ENCODE measurements at regions not wholly inside any gene's neighbourhood (a gene's known extent, or its start where the extent isn't known, plus 50 kb on each side); places are given as distances from the start of the nearest gene placed in this dataset.

- Histone ChIP-seq H3K27ac (ENCODE audit: control insufficient read depth, insufficient read depth) (no peak overlapping the region), H4K20me1 (ENCODE audit: control insufficient read depth, insufficient read depth) (no peaks in the 10 kb centered on the region), H3K79me2 (ENCODE audit: control insufficient read depth, insufficient read depth, low read length) (no peaks in the 10 kb centered on the region), H3K9me3 (replicated peaks; ENCODE audit: control insufficient read depth, insufficient read depth, low read length) (no peaks in the 10 kb centered on the region), H3K4me3 (no peak overlapping the region), H2AFZ (ENCODE audit: control insufficient read depth, low read depth, low read length) (no peak overlapping the region), H3K4me1 (ENCODE audit: control insufficient read depth, insufficient read depth, low read length) (no peaks in the 10 kb centered on the region), H3K9ac (ENCODE audit: control insufficient read depth, insufficient read depth, low read length) (no peak overlapping the region), H3K27me3 (replicated peaks in 1 of 2; ENCODE audit: control insufficient read depth in 2 of 2, insufficient read depth in 2 of 2, low read length in 1 of 2) (no peaks in the 10 kb centered on the region; a peak in 1 of 4 replicates), H3K36me3 (ENCODE audit: control insufficient read depth in 2 of 2, insufficient read depth in 2 of 2, low read length in 1 of 2) (no peaks in the 10 kb centered on the region), H3K4me2 (ENCODE audit: control insufficient read depth, insufficient read depth) (no peak overlapping the region)
- no peak for ATAC-seq
- ChIA-PET RAD21 (ENCODE audit: unreplicated experiment) (no interaction called here), POLR2A (no interaction called here), SMC1A (ENCODE audit: uncharacterized antibody, unreplicated experiment) (interaction anchor here (1.1 kb wide), 1 partner anchor 9 kb away, joined by 3 read pairs; no protein-coding TSS in a partner anchor), CTCF (interaction anchor here (0.9 kb wide), 1 partner anchor 628 kb away, joined by 3 read pairs; no protein-coding TSS in a partner anchor)
- no peak for FAIRE-seq
- in situ Hi-C loops (cut with MboI), result no loop called here
- BruUV-seq (replicated peaks), result no TSS peak
- no peak for DNase-seq (ENCODE audit: low read depth, low spot score)
- TF ChIP-seq POLR2A (IDR thresholded peaks at IDR 0.05; ENCODE audit: low read depth, low read length), result no peak
- no peak for TF ChIP-seq KAT2A (conservative IDR thresholded peaks at IDR 0.05; ENCODE audit: control insufficient read depth, low read depth, low read length)
- TF ChIP-seq NR2C1 (IDR thresholded peaks at IDR 0.05), result no peak
- TF ChIP-seq RB1 (IDR thresholded peaks at IDR 0.05; ENCODE audit: borderline replicate concordance), result no peak
- TF ChIP-seq NFYB (IDR thresholded peaks at IDR 0.05; ENCODE audit: insufficient read depth, low read depth, low read length), result no peak
- TF ChIP-seq RAD21 (IDR thresholded peaks at IDR 0.05; ENCODE audit: insufficient read depth, low read depth, low read length), result no peak
- TF ChIP-seq TAF1 (IDR thresholded peaks at IDR 0.05; ENCODE audit: borderline replicate concordance, low read depth, low read length), result no peak
- no peak for TF ChIP-seq CHD1 (IDR thresholded peaks at IDR 0.05; ENCODE audit: low read depth, low read length)
- no peak for TF ChIP-seq IRF4 (IDR thresholded peaks at IDR 0.05; ENCODE audit: low read depth, low read length)
- TF ChIP-seq MEF2A (IDR thresholded peaks at IDR 0.05; ENCODE audit: insufficient read depth, low read depth, low read length), result no peak
- no peak for TF ChIP-seq HDGF (IDR thresholded peaks at IDR 0.05)
- no peak for TF ChIP-seq SRF (IDR thresholded peaks at IDR 0.05; ENCODE audit: low read depth in 2 of 2, low read length in 2 of 2)
- TF ChIP-seq E4F1 (IDR thresholded peaks at IDR 0.05; ENCODE audit: borderline replicate concordance, partially characterized antibody), result no peak
- TF ChIP-seq BMI1 (IDR thresholded peaks at IDR 0.05; ENCODE audit: borderline replicate concordance), result no peak
- no peak for TF ChIP-seq ZBTB33 (IDR thresholded peaks at IDR 0.05)
- no peak for TF ChIP-seq RCOR1 (conservative IDR thresholded peaks at IDR 0.05; ENCODE audit: low read depth, low read length)
- no peak for TF ChIP-seq JUND (IDR thresholded peaks at IDR 0.05; ENCODE audit: low read depth, low read length)
- intact Hi-C loops (cut with micrococcal nuclease; ENCODE audit: unreplicated experiment), result no loop called here
- 0% methylated on average over 3 of the region's 3 CpGs for WGBS (ENCODE audit: insufficient coverage, insufficient replicate concordance, low lambda C conversion rate, missing lambda C conversion rate)
Observed at GRCh38 chr6:133590814-133591213, 298.1 kb upstream of the TCF21 start.
